ENCODE measurements at regions not wholly inside any gene's neighbourhood (a gene's known extent, or its start where the extent isn't known, plus 50 kb on each side); places are given as distances from the start of the nearest gene placed in this dataset.

- DNase-seq: no peak
- Histone ChIP-seq H3K27ac (replicated peaks) (no peak overlapping the region), H3K9me3 (replicated peaks) (no peaks in the 10 kb centered on the region), H3K4me1 (no peaks in the 10 kb centered on the region), H3K27me3 (ENCODE audit: low read depth) (peaks cover 16% of the 10 kb centered on the region), H3K4me3 (no peak overlapping the region), H3K36me3 (no peaks in the 10 kb centered on the region)
- intact Hi-C loops (cut with micrococcal nuclease): no loop called here
- TF ChIP-seq CTCF (IDR thresholded peaks at IDR 0.05; ENCODE audit: borderline replicate concordance): no peak
Observed at GRCh38 chr21:32062591-32063227, 189.9 kb downstream of the HUNK start.

- H3K9me3 ChIP-seq (replicated peaks): no peaks in the 10 kb centered on the region
- no peaks in the 10 kb centered on the region for H3K4me1 ChIP-seq
- no peak for TF ChIP-seq CTCF (IDR thresholded peaks at IDR 0.05; ENCODE audit: borderline replicate concordance)
- intact Hi-C loops (cut with micrococcal nuclease): no loop called here
- no peaks in the 10 kb centered on the region for H3K36me3 ChIP-seq
- no peak overlapping the region for H3K27ac ChIP-seq (replicated peaks)
- no peak overlapping the region for H3K4me3 ChIP-seq
- H3K27me3 ChIP-seq (ENCODE audit: low read depth): peaks cover 8% of the 10 kb centered on the region
- DNase-seq: no peak
Observed at GRCh38 chr21:32061729-32062128, 188.9 kb downstream of the HUNK start.

- H3K4me1 ChIP-seq: no peaks in the 10 kb centered on the region
- no peak overlapping the region for H3K4me3 ChIP-seq
- DNase-seq: no peak
- peaks cover 11% of the 10 kb centered on the region for H3K27me3 ChIP-seq (ENCODE audit: low read depth)
- no peak for TF ChIP-seq CTCF (IDR thresholded peaks at IDR 0.05; ENCODE audit: borderline replicate concordance)
- H3K36me3 ChIP-seq: no peaks in the 10 kb centered on the region
- intact Hi-C loops (cut with micrococcal nuclease): no loop called here
- no peak overlapping the region for H3K27ac ChIP-seq (replicated peaks)
- peaks cover 12% of the 10 kb centered on the region for H3K9me3 ChIP-seq (replicated peaks)
Observed at GRCh38 chr21:32056791-32057190, 184.0 kb downstream of the HUNK start.

- intact Hi-C loops (cut with micrococcal nuclease): no loop called here
Observed at GRCh38 chr21:32055305-32055704, 182.5 kb downstream of the HUNK start.

More at GRCh38 chr21:32055305-32055704, 182.5 kb downstream of the HUNK start:
- DNase-seq: no peak
- TF ChIP-seq CTCF (IDR thresholded peaks at IDR 0.05; ENCODE audit: borderline replicate concordance): no peak
- H3K9me3 ChIP-seq (replicated peaks): peaks cover 21% of the 10 kb centered on the region
- peaks cover 11% of the 10 kb centered on the region for H3K27me3 ChIP-seq (ENCODE audit: low read depth)
- no peak overlapping the region for H3K27ac ChIP-seq (replicated peaks)
- H3K4me1 ChIP-seq: no peaks in the 10 kb centered on the region
- no peak overlapping the region for H3K4me3 ChIP-seq
- no peaks in the 10 kb centered on the region for H3K36me3 ChIP-seq

Data from left ventricle myocardium inferior (tissue), 1 donor.